ENCODE measurements at regions not wholly inside any gene's neighbourhood (a gene's known extent, or its start where the extent isn't known, plus 50 kb on each side); places are given as distances from the start of the nearest gene placed in this dataset.

DNA sequence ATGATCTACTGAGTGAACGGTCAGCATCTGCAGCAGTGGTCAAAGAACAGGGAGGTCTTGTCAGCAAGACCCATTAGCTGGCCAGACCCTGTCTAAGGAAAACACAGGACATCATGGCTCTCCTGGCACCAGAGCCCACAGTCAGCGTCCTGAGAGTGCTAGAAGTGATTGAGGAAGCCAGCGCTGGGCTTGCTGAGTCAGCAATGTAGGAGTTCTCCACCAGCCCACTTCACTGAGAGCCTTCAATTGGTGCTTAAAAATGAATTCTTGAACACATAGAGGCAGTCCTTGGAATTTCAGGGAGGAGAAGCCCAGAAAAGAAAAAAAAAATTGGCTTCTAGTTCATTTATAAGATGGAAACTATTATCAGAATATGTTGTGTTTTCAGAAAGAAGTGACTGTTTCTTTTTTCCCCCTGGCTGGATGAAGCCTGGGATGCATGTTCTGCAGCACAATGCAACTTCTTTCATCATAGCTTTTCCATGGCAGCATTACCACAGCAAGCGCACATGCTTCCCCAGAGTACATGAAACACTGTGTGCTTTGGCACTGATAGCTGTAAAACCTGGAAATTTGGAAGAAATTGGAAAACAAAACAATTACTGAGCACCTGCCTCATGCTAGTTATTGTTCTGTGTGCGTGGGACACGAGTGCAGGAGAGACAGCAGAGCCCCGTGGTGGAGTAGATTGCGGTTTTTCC lies 899.9 kb downstream of the C6orf118 start:
- TF ChIP-seq, protein P1, sequence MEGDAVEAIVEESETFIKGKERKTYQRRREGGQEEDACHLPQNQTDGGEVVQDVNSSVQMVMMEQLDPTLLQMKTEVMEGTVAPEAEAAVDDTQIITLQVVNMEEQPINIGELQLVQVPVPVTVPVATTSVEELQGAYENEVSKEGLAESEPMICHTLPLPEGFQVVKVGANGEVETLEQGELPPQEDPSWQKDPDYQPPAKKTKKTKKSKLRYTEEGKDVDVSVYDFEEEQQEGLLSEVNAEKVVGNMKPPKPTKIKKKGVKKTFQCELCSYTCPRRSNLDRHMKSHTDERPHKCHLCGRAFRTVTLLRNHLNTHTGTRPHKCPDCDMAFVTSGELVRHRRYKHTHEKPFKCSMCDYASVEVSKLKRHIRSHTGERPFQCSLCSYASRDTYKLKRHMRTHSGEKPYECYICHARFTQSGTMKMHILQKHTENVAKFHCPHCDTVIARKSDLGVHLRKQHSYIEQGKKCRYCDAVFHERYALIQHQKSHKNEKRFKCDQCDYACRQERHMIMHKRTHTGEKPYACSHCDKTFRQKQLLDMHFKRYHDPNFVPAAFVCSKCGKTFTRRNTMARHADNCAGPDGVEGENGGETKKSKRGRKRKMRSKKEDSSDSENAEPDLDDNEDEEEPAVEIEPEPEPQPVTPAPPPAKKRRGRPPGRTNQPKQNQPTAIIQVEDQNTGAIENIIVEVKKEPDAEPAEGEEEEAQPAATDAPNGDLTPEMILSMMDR (conservative IDR thresholded peaks at IDR 0.05; ENCODE audit: low read depth, low read length), result no peak
- TF ChIP-seq POLR2A (IDR thresholded peaks at IDR 0.05; ENCODE audit: low read depth, low read length) (no peak), RFX5 (IDR thresholded peaks at IDR 0.05; ENCODE audit: low read depth, low read length) (no peak), MXI1 (IDR thresholded peaks at IDR 0.05; ENCODE audit: borderline replicate concordance, low read depth, low read length) (no peak), SMC3 (IDR thresholded peaks at IDR 0.05; ENCODE audit: low read depth, low read length) (no peak), CEBPB (IDR thresholded peaks at IDR 0.05; ENCODE audit: low read depth, low read length) (no peak)

All from IMR-90 (cell line).